GM23338 (cell line): ENCODE measurements at regions not wholly inside any gene's neighbourhood (a gene's known extent, or its start where the extent isn't known, plus 50 kb on each side); places are given as distances from the start of the nearest gene placed in this dataset.

Experiments used
- ATAC-seq: fragments of 200-7000 bp; cut with Tn5 transposase; 3 replicates; pipeline ENCODE4 v1.9.1; 2020
- DNase-seq: peaks from one replicate; pipeline ENCODE4 v3.0.0-alpha.2; 2015; ENCODE audit warnings: low spot score
- H2AFZ ChIP-seq: fragments of 200-600 bp; sonication (generic); 2 replicates; pipeline ENCODE4 v1.8.0; 2016; ENCODE audit warnings: antibody characterized with exemption, mild to moderate bottlenecking, moderate library complexity
- H3F3A ChIP-seq: fragments of 200-600 bp; sonication (generic); replicated peaks from 2 replicates; pipeline ENCODE4 v1.8.0; 2017; ENCODE audit warnings: antibody characterized with exemption, mixed run types, low read depth
- H3K27ac ChIP-seq: fragments of 200-600 bp; sonication (generic); 2 replicates; pipeline ENCODE4 v1.6.1; 2016; ENCODE audit warnings: low read depth
- H3K27me3 ChIP-seq: fragments of 200-600 bp; sonication (generic); 2 replicates; pipeline ENCODE4 v1.8.0; 2016; ENCODE audit warnings: mild to moderate bottlenecking, mixed run types, moderate library complexity; ENCODE audit not compliant: insufficient read depth
- H3K36me3 ChIP-seq: fragments of 200-600 bp; sonication (generic); 2 replicates; pipeline ENCODE4 v1.8.0; 2016; ENCODE audit warnings: mild to moderate bottlenecking; ENCODE audit not compliant: insufficient read depth
- H3K4me1 ChIP-seq: fragments of 200-600 bp; sonication (generic); 2 replicates; pipeline ENCODE4 v1.8.0; 2016; ENCODE audit warnings: mild to moderate bottlenecking, moderate library complexity; ENCODE audit not compliant: insufficient read depth
- H3K4me2 ChIP-seq: fragments of 200-600 bp; sonication (generic); 2 replicates; pipeline ENCODE4 v1.7.1; 2017; ENCODE audit warnings: mixed run types
- H3K4me3 ChIP-seq: fragments of 200-600 bp; sonication (generic); 2 replicates; pipeline ENCODE4 v1.6.1; 2016; ENCODE audit warnings: mixed run types
- H3K79me2 ChIP-seq: fragments of 200-600 bp; sonication (generic); replicated peaks from 2 replicates; pipeline ENCODE4 v1.8.0; 2017; ENCODE audit warnings: mild to moderate bottlenecking; ENCODE audit not compliant: insufficient read depth
- H3K9me2 ChIP-seq: fragments of 200-600 bp; sonication (generic); 2 replicates; pipeline ENCODE4 v1.8.0; 2017; ENCODE audit not compliant: insufficient read depth
- H4K20me1 ChIP-seq: fragments of 200-600 bp; sonication (generic); replicated peaks from 2 replicates; pipeline ENCODE4 v1.8.0; 2017; ENCODE audit warnings: mild to moderate bottlenecking; ENCODE audit not compliant: insufficient read depth
- H3K27ac Mint-ChIP-seq: 2 replicates; pipeline ENCODE4 v1.8.0; 2020; ENCODE audit warnings: inconsistent platforms, mild to moderate bottlenecking, moderate library complexity, mixed read lengths
- H3K27me3 Mint-ChIP-seq: 3 replicates; pipeline ENCODE4 v1.8.0; 2022; ENCODE audit warnings: low read depth, mild to moderate bottlenecking, moderate library complexity, mixed read lengths, inconsistent platforms; ENCODE audit not compliant: insufficient read depth, poor library complexity
- H3K36me3 Mint-ChIP-seq: 3 replicates; pipeline ENCODE4 v1.8.0; 2021; ENCODE audit warnings: low read depth, mild to moderate bottlenecking, inconsistent platforms, moderate library complexity, mixed read lengths
- H3K4me1 Mint-ChIP-seq: 3 replicates; pipeline ENCODE4 v1.8.0; 2020; ENCODE audit warnings: mild to moderate bottlenecking, inconsistent platforms, mixed read lengths
- H3K4me3 Mint-ChIP-seq: 3 replicates; pipeline ENCODE4 v1.8.0; 2021; ENCODE audit warnings: moderate library complexity, mild to moderate bottlenecking, inconsistent platforms, mixed read lengths
- H3K9me3 Mint-ChIP-seq: 3 replicates; pipeline ENCODE4 v1.8.0; 2020; ENCODE audit warnings: moderate library complexity, mild to moderate bottlenecking, inconsistent platforms, mixed read lengths
- CREB1 ChIP-seq: fragments of 250-450 bp; sonication (Bioruptor Pico); IDR thresholded peaks from 2 replicates; pipeline ENCODE4 v1.5.0; 2020; ENCODE audit warnings: low read depth, mild to moderate bottlenecking, moderate library complexity
- CTCF ChIP-seq, 2 experiments: fragments of 200-600 bp in 1 of 2; sonication (generic) in 1 of 2; conservative IDR thresholded peaks; 2 replicates each; pipeline versions ENCODE4 v1.5.1 to v1.6.1; 2016 to 2017; ENCODE audit warnings: antibody characterized with exemption in 2 of 2, low read depth in 2 of 2, mild to moderate bottlenecking in 2 of 2, moderate library complexity in 1 of 2
- EZH2 ChIP-seq: fragments of 200-600 bp; sonication (generic); IDR thresholded peaks from one replicate; pipeline ENCODE4 v1.8.0; 2017; ENCODE audit warnings: antibody characterized with exemption, mild to moderate bottlenecking, low read depth; ENCODE audit not compliant: unreplicated experiment
- EZH2phosphoT487 ChIP-seq: fragments of 200-600 bp; sonication (generic); IDR thresholded peaks from one replicate; pipeline ENCODE4 v1.8.1; 2018; ENCODE audit warnings: antibody characterized with exemption; ENCODE audit not compliant: unreplicated experiment
- POLR2AphosphoS5 ChIP-seq: IDR thresholded peaks from 2 replicates; pipeline ENCODE4 v1.6.1; 2016; ENCODE audit warnings: antibody characterized with exemption, low read depth
- STAT1 ChIP-seq: IDR thresholded peaks from one replicate; pipeline ENCODE4 v1.6.1; 2016; ENCODE audit warnings: antibody characterized with exemption; ENCODE audit not compliant: unreplicated experiment
- ZNF114 ChIP-seq: fragments of 250-450 bp; sonication (Bioruptor Pico); IDR thresholded peaks from 2 replicates; pipeline ENCODE4 v1.5.0; 2020; ENCODE audit warnings: mild to moderate bottlenecking, moderate library complexity
- ZNF331 ChIP-seq: fragments of 250-450 bp; sonication (Bioruptor Pico); IDR thresholded peaks from 2 replicates; pipeline ENCODE4 v1.5.0; 2020; ENCODE audit warnings: low read depth, mild to moderate bottlenecking, moderate library complexity
- ZNF462 ChIP-seq: fragments of 250-450 bp; sonication (Bioruptor Pico); IDR thresholded peaks from 2 replicates; pipeline ENCODE4 v1.5.0; 2020; ENCODE audit warnings: mild to moderate bottlenecking, moderate library complexity

- Mint-ChIP-seq H3K36me3 (no peaks in the 10 kb centered on the region; the same call in 2 of the 3 replicates), H3K9me3 (no peaks in the 10 kb centered on the region), H3K27ac (peak overlapping the region; percentile 64; the same call in 1 of the 2 replicates), H3K27me3 (peaks cover 2% of the 10 kb centered on the region), H3K4me3 (no peak overlapping the region), H3K4me1 (peaks cover 47% of the 10 kb centered on the region)
- Histone ChIP-seq H3K36me3 (no peaks in the 10 kb centered on the region), H3K4me1 (peaks cover 24% of the 10 kb centered on the region), H3K9me2 (no peaks in the 10 kb centered on the region; the same call in 1 of the 2 replicates), H3K4me3 (no peak overlapping the region), H3K79me2 (no peaks in the 10 kb centered on the region), H4K20me1 (no peaks in the 10 kb centered on the region), H2AFZ (peak overlapping the region; percentile 93; the same call in 1 of the 2 replicates), H3K27me3 (no peaks in the 10 kb centered on the region), H3K27ac (no peak overlapping the region), H3F3A (no peaks in the 10 kb centered on the region), H3K4me2 (0 out of 2 replicates have a peak overlapping the region, but pooled peaks have one; percentile 40)
- TF ChIP-seq CTCF (conservative IDR thresholded peaks at IDR 0.05; ENCODE audit: low read depth in 2 of 2) (no peak), POLR2AphosphoS5 (no peak), ZNF114 (no peak), CREB1 (CRISPR knock-in tag) (no peak), EZH2 (no peak), ZNF331 (CRISPR knock-in tag) (no peak), STAT1 (no peak), ZNF462 (CRISPR knock-in tag) (no peak), EZH2phosphoT487 (no peak)
- DNase-seq: no peak
- peak; percentile 15; the same call in 1 of the 3 replicates for ATAC-seq
These were observed 110.6 kb downstream of the SH3TC2 start for GRCh38 chr5:148952097-148952867.
